Thoracic aorta (tissue), 2 donors: ENCODE measurements at regions not wholly inside any gene's neighbourhood (a gene's known extent, or its start where the extent isn't known, plus 50 kb on each side); places are given as distances from the start of the nearest gene placed in this dataset.

ENCODE experiments used
- ATAC-seq: fragments of 150-250 bp; one replicate; pipeline ENCODE4 v1.8.0; 2017; ENCODE audit warnings: low read depth; ENCODE audit not compliant: insufficient number of reproducible peaks, low FRiP score
- DNase-seq: peaks from one replicate; pipeline ENCODE4 v3.0.0-alpha.2; 2020; ENCODE audit warnings: low spot score
- H3K27ac ChIP-seq, 2 donors: fragments of 200-600 bp; sonication (generic); 1 replicate in 1 of 2; 2 replicates in 1 of 2; pipeline ENCODE4 v1.5.1; 2016; ENCODE audit warnings: mild to moderate bottlenecking in 2 of 2, moderate library complexity in 2 of 2
- H3K27me3 ChIP-seq: fragments of 200-600 bp; sonication (generic); replicated peaks from 2 replicates; pipeline ENCODE4 v1.6.0; 2016; ENCODE audit warnings: mild to moderate bottlenecking; ENCODE audit not compliant: insufficient read depth
- H3K36me3 ChIP-seq: fragments of 200-600 bp; sonication (generic); one replicate; pipeline ENCODE4 v1.5.1; 2016
- H3K4me1 ChIP-seq, 2 donors: fragments of 200-600 bp; sonication (generic); 1 replicate in 1 of 2; 2 replicates in 1 of 2; pipeline versions ENCODE4 v1.5.1 to v1.6.0; 2016; ENCODE audit warnings: low read depth in 2 of 2, mild to moderate bottlenecking in 1 of 2; ENCODE audit not compliant: control insufficient read depth in 1 of 2
- H3K4me3 ChIP-seq: fragments of 200-600 bp; sonication (generic); 2 replicates; pipeline ENCODE4 v1.5.1; 2016; ENCODE audit warnings: mild to moderate bottlenecking
- H3K9me3 ChIP-seq: fragments of 200-600 bp; sonication (generic); 2 replicates; pipeline ENCODE4 v1.5.1; 2016
- CTCF ChIP-seq: fragments of 200-600 bp; sonication (generic); IDR thresholded peaks from one replicate; pipeline ENCODE4 v1.5.1; 2019; ENCODE audit warnings: antibody characterized with exemption

- no peaks in the 10 kb centered on the region for H3K4me1 ChIP-seq
- H3K27ac ChIP-seq, result no peak overlapping the region
- no peak overlapping the region for H3K4me3 ChIP-seq
- TF ChIP-seq CTCF, result no peak
- DNase-seq (no peak), ATAC-seq (no peak)
- no peaks in the 10 kb centered on the region for H3K27me3 ChIP-seq
- no peaks in the 10 kb centered on the region for H3K36me3 ChIP-seq
- H3K9me3 ChIP-seq, result no peaks in the 10 kb centered on the region
Measured at GRCh38 chr14:62528296-62528695, 517.0 kb downstream of the KCNH5 start.

- H3K4me3 ChIP-seq, result no peak overlapping the region
- no peaks in the 10 kb centered on the region for H3K9me3 ChIP-seq
- no peaks in the 10 kb centered on the region for H3K4me1 ChIP-seq
- no peak for ATAC-seq
- DNase-seq, result no peak
- no peak for TF ChIP-seq CTCF
- no peaks in the 10 kb centered on the region for H3K27me3 ChIP-seq
- no peaks in the 10 kb centered on the region for H3K36me3 ChIP-seq
- no peak overlapping the region for H3K27ac ChIP-seq
Measured at GRCh38 chr14:62532181-62532580, 513.1 kb downstream of the KCNH5 start.

GRCh38 chr14:62546862-62547474 is 498.3 kb downstream of the KCNH5 start:
- no peak for TF ChIP-seq CTCF
- Histone ChIP-seq H3K9me3 (no peaks in the 10 kb centered on the region), H3K4me1 (no peaks in the 10 kb centered on the region), H3K36me3 (no peaks in the 10 kb centered on the region), H3K27me3 (no peaks in the 10 kb centered on the region), H3K4me3 (no peak overlapping the region), H3K27ac (no peak overlapping the region)
- ATAC-seq, result no peak
- no peak for DNase-seq

- no peak for TF ChIP-seq CTCF
- Histone ChIP-seq H3K4me1 (no peaks in the 10 kb centered on the region), H3K36me3 (no peaks in the 10 kb centered on the region), H3K9me3 (no peaks in the 10 kb centered on the region), H3K4me3 (no peak overlapping the region), H3K27me3 (no peaks in the 10 kb centered on the region), H3K27ac (no peak overlapping the region)
- DNase-seq (no peak), ATAC-seq (no peak)
Measured at GRCh38 chr14:62557416-62557815, 487.8 kb downstream of the KCNH5 start.

- Histone ChIP-seq H3K9me3 (no peaks in the 10 kb centered on the region), H3K36me3 (no peaks in the 10 kb centered on the region), H3K4me1 (no peaks in the 10 kb centered on the region), H3K4me3 (no peak overlapping the region), H3K27ac (no peak overlapping the region), H3K27me3 (no peaks in the 10 kb centered on the region)
- no peak for DNase-seq
- ATAC-seq, result no peak
- no peak for TF ChIP-seq CTCF
Measured at GRCh38 chr14:62558451-62558850, 486.8 kb downstream of the KCNH5 start.
